Muscle of back (tissue), 3 donors: ENCODE measurements at regions not wholly inside any gene's neighbourhood (a gene's known extent, or its start where the extent isn't known, plus 50 kb on each side); places are given as distances from the start of the nearest gene placed in this dataset.

Source experiments
- DNase-seq, 3 donors: peaks; one replicate each; pipeline versions ENCODE4 v3.0.0 to v3.0.0-alpha.2; 2013

- peak in 2 of 3 donors; percentile 29 to 48 for DNase-seq
Measured at GRCh38 chr15:31974855-31975829, 55.2 kb upstream of the CHRNA7 start.

GRCh38 chr15:31975830-31976229 lies 54.5 kb upstream of the CHRNA7 start:
- DNase-seq: no peak

DNA sequence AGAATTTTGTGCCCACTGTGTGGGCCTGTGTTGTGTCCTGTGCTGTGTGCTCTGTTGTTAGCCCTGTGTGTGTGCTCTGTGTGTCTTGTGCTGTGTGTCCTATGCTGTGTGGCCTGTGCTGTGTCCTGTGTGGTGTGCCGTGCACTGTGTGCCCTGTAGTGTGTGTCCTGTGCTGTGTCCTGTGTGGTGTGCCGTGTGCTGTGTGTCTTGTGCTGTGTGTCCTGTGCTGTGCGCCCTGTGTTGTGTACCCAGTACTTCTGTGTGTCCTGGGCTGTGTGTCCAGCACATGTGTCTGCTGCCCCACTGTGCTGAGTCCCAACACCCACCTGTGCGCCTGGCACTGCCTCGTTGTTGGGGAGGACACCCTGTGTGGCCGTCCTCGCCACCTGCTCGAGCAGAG lies 53.2 kb upstream of the CHRNA7 start:
- no peak for DNase-seq

- DNase-seq: peak in 2 of 3 donors; percentile 47 to 62
Measured at GRCh38 chr15:31977812-31978661, 52.3 kb upstream of the CHRNA7 start.
